Effector CD4-positive, alpha-beta T cell (primary cell): ENCODE measurements at regions not wholly inside any gene's neighbourhood (a gene's known extent, or its start where the extent isn't known, plus 50 kb on each side); places are given as distances from the start of the nearest gene placed in this dataset.

Experiments used
- DNase-seq: peaks from one replicate; pipeline ENCODE4 v3.0.0-alpha.2; 2020

GRCh38 chr2:106720026-106720425 is 165.9 kb downstream of the ST6GAL2 start:
- DNase-seq, result no peak

DNA sequence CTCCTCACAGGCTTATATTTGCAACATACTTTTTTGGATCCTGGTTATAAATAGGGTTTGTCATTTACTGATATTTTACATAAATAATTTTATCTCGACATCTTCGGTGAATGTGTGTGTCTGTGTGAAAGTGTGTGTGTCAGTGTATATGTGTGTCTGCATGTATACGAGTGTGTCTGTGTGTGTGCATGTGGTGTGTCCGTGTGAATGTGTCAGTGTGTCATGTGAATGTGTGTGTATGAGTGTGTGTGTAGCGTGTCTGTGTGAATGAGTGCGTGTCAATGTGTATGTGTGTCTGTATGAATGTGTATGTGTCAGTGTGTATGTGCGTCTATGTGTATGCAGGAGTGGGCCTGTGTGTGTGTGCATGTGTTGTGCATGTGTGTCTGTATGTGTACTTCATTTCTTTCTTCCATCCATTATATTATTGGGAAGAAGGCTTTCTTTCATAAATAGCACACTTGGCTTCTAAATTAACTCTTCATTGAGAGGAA is 161.6 kb downstream of the ST6GAL2 start:
- no peak for DNase-seq

DNA sequence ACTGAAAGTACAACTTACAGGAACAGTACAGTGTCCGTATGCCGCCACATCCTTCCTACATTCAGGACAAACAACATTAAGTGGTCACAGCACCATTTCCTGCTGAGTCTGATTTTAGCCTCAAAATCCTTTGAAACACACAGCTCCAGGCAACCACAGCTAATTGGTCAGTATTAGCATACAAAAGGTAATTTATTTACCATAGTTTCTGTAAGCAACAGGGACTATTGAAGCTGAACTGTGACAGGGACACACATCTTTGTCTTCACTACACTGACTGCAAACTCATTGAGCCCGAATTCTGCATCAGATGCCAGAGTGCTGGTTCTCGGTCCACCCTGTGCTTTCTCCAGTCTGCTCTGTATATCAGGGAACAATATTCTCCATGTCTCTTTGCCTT is 151.8 kb downstream of the ST6GAL2 start:
- DNase-seq, result no peak

DNA sequence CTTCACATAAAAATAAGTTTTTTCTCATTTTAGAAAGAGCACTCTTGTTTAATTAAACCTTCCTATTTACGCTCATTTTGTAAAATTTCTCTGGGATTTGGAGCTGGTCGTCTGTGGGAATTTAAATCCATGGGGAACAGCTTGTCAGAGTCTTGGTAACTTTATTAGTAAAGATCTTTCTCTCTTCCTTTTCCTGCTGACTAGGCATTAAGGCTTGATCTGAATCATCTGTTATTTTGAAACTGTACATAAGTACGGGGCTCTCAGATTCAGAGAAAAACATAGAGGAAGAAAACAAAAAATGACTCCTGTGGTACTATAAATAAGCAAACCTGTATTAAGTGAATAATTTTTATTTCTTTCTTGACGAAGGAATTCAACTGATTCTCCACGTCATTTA is 150.2 kb downstream of the ST6GAL2 start:
- no peak for DNase-seq

- no peak for DNase-seq
These were observed 149.7 kb downstream of the ST6GAL2 start for GRCh38 chr2:106736221-106736620.

DNA sequence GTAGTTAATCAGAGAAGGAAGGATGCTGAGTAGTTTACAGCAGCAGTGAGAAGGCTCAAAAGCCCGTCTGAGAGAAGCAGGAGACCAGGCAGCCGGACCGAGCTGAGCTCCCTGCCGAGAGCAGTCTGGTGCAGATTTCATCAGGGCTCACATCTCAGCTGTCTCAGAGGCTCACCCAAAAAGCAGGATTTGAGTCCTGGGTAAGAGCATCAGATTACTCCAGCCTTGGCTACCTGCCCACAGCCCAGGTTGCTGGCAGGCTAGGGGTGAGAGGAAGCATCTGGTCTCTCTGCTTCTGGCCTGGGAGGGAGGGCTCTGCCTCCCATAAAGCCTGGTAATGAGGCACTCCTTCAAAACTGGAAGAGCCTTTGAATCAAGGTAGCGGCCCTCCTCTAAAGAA is 140.5 kb downstream of the ST6GAL2 start:
- DNase-seq, result no peak

GRCh38 chr2:106749823-106750222 is 136.1 kb downstream of the ST6GAL2 start:
- no peak for DNase-seq
